Embryonic facial prominence (tissue), 1 donor: ENCODE measurements at regions not wholly inside any gene's neighbourhood (a gene's known extent, or its start where the extent isn't known, plus 50 kb on each side); places are given as distances from the start of the nearest gene placed in this dataset.
"Not testable (repeated sequence)": the region's sequence is repeated elsewhere in the genome, so short reads cannot be mapped to it uniquely, and the experiment has no call there.

Experiments used
- DNase-seq: peaks from one replicate; pipeline ENCODE4 v3.0.0-alpha.2; 2016; ENCODE audit errors: extremely low spot score

GRCh38 chr5:167096816-167097215 is 1194.6 kb upstream of the WWC1 start:
- no peak for DNase-seq

- no peak for DNase-seq
These were observed 1187.1 kb upstream of the WWC1 start for GRCh38 chr5:167104351-167104750.

- no peak for DNase-seq
These were observed 1185.5 kb upstream of the WWC1 start for GRCh38 chr5:167105941-167106340.

- DNase-seq, result no peak
These were observed 1183.8 kb upstream of the WWC1 start for GRCh38 chr5:167107684-167108083.

DNA sequence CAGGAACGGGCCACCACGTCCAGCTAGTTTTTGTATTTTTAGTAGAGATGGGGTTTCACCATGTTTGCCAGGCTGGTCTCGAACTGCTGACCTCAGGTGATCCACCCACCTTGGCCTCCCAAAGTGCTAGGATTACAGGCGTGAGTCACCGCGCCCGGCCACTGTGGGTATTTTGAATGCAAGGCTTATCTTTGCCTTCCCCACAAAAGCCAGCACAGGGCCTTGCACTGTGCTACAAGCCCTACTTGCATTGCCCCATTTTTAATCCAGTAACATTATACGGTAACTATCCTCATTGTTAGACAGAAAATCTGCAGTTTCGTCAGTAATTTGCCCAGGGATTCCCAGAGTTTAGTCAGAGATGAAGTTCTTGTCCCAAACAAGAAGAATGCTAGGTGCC is 1183.2 kb upstream of the WWC1 start:
- not testable (repeated sequence) for DNase-seq

DNA sequence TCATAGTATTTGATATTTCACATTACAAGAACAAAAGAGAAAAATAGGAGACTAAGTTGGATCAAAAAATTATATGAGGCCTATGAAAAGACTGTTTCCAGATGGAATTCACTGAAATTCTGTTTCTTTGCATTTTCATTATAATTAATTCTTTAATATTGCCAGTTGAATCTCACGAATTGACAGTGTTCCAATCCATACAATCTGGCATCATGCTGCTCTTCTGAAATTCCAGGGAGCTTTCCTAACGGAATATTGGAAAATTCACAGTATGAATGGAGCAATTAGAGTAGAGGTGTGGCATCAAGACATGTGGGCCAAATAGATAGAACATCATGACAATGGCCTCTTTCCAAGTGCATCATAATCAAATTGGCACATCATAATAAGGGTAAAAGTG is 1178.9 kb upstream of the WWC1 start:
- DNase-seq, result no peak

GRCh38 chr5:167122267-167122666 is 1169.2 kb upstream of the WWC1 start:
- DNase-seq, result no peak

DNA sequence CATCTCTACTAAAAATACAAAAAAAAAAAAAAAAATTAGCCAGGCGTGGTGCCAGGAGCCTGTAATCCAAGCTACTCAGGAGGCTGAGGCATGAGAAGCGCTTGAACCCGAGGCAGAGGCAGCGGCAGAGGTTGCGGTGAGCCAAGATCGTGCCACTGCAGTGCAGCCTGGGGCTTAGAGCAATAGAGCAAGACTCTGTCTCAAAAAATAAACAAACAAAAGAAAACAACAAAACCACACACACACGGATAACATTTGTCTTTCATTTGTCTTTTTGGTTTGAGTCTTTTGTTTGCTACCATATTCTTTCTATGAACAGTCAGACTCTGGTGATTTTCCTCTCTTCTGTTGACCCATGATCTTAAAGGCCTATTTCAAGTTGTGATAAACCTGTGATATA is 1168.3 kb upstream of the WWC1 start:
- DNase-seq, result no peak

- no peak for DNase-seq
These were observed 1162.9 kb upstream of the WWC1 start for GRCh38 chr5:167128581-167128980.

GRCh38 chr5:167140548-167141291 is 1150.7 kb upstream of the WWC1 start:
- no peak for DNase-seq

DNA sequence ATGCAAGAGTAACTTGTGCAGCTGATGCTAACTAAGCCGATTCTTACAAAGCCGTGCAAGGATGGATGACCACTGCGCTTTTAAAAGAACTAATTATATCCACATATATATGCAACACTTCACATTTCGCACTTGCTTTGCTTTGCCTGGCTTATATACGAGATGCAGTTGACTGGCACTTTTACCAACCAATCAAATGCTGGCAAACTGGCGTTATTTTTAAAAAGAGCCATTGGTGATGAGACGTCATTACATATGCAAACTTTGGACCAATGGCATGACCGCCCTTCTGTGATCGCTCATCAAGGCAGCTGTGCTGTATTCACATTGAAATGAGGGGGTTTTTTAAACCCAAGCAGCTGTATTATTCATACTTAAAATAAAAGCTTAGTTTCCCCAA is 1147.7 kb upstream of the WWC1 start:
- no peak for DNase-seq

- DNase-seq, result no peak
These were observed 1145.6 kb upstream of the WWC1 start for GRCh38 chr5:167145841-167146240.

- no peak for DNase-seq
These were observed 1143.6 kb upstream of the WWC1 start for GRCh38 chr5:167147879-167148278.

GRCh38 chr5:167150661-167151060 is 1140.8 kb upstream of the WWC1 start:
- DNase-seq, result no peak

DNA sequence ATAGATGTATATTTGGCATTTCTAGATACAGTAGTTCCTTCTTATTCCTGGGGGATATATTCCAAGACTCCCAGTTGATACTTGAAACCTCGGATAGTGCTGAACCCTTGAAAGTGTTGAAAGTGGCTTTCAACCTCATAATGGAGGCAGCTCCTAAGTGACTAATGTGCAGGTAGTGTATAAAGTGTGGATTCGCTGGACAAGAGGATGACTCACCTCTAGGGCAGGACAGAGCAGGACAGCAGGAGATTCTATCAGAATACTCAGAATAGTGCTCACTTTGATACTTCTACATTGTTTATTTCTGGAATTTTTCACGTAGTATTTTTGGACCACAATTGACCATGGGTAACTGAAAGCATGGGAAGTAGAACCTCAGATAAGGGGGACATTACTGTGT is 1138.9 kb upstream of the WWC1 start:
- DNase-seq, result no peak

DNA sequence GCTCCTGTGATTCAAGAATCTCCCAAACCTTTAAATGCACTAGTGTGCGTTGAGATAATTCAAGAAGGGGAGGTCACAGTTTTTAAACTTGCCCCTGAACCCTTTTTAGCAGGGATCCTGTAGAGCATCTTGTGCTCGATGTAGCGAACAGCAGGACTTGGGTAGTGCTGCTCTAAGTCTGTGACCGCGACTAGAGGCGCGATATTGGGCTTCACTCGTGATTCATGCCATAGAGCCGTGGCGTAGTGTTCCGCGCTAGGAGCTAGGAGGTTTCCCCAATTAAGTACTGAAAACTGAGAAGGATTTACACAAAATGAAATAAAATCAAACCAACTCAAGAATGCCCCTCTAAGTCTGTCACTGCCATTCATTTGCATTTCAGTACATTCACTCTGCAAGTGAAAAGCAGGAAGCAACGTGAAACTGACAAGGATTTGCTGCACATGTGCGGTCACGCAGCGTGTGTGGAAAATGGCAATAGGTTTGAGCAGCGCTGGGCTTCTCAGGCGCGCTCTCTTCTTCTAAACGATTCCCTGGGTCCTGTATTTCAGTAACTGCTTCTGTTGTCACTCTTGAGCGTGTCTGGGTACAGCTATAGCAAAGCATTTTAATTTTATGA is 1135.9 kb upstream of the WWC1 start:
- DNase-seq, result no peak

DNA sequence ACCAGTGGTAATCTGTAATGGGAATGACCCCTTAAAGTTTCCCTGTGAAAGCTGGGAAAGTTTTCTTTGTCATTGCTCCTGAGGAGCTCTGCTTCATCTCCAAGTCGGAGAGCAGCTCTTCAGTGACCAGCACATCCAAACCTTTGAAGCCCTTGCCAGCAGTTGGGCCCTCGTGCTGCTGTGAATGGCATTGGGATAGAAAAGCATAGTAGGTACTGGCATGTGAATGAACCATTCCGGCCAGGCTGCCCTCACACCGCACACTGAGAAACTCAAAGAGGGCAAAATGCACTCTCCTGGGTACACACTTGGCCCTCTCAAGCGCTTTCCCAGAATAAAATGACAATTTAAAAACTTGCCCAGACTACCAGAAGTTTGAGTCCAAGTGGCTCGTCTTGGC is 1135.0 kb upstream of the WWC1 start:
- DNase-seq, result no peak

- DNase-seq, result no peak
These were observed 1132.9 kb upstream of the WWC1 start for GRCh38 chr5:167158588-167158987.

DNA sequence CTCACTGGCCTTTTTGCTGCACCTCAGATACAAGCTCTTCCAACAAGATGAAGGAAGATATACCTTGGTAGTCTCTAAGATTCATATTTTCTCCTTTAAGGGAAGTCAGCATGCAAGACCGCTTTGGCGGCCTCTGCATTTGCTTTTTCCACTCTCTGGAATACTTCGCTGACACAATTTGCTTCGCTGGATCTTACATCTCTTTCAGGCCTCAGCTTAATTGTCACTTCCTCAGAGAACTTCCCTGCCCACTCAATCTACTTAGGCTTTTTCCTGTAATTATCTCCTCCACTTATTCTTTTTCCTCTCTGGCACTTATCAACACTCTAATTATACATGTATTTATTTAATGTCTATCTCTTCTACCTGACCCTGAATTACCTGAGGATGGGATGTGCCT is 1131.1 kb upstream of the WWC1 start:
- no peak for DNase-seq

GRCh38 chr5:167166696-167167095 is 1124.7 kb upstream of the WWC1 start:
- DNase-seq, result no peak

DNA sequence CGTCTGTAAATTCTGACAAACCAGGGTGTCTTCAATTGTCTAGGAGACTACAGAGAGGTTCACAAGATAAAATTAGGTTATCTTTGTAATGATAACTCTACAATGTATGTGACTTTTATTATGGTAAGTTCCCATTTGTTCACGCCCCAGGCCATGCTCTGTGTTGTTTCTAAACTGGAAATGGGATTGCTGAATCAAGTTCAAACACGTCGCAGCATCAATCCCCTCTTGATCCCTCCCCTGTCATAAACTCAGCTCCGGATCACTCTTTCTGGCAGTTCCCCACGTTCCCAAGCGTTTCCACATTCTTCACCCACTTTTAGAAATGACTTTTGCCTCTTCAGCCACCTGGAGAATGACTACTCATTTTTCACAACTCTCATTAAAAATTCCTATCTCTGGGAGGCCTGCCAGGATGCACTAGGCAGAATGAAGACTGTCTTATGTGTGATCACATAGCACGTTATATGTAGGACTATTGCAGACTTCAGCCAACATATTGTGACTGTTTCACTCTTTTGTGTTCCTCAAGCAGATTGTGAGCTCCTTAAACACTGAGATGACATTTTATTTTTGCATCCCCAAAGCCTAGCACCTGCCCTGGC is 1124.2 kb upstream of the WWC1 start:
- no peak for DNase-seq

DNA sequence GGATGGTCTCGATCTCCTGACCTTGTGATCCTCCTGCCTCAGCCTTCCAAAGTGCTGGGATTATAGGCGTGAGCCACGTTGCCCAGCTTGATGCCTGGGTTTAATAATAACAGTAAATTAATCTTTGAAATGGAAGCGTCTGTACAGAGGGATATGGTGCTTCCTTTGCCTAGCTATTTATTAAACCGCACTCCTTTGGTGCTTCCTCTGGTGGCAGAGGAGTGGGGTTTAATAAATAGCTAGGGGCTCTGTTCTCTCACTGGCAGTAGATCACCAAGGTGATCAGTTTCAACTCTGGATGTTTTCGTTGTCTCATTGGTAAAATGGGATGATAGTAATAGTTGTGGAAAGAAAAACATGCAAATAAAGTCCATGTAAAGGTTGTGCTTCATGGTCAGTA is 1122.5 kb upstream of the WWC1 start:
- no peak for DNase-seq

GRCh38 chr5:167171056-167171455 is 1120.4 kb upstream of the WWC1 start:
- no peak for DNase-seq
